ENCODE measurements at regions not wholly inside any gene's neighbourhood (a gene's known extent, or its start where the extent isn't known, plus 50 kb on each side); places are given as distances from the start of the nearest gene placed in this dataset.

DNA sequence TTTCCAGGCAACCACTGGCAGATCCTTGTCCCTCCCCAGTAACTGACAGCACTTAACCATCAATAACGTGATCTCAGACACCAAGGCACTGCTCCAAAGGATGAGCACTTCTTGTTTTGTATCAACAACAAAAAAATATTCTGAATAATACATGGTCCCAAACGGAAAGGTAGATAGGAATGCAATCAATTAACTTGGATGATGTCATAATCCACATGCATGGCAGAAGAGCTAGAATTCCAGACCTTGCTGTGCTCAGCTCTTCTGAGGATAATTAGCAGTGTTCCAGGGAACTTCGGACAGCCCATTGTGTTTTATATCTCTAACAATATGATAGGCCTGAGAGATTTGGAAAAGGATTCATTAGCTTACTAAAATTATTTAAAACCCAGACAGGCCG is 288.4 kb upstream of the PCSK5 start:
- Mint-ChIP-seq H3K9me3 (no peaks in the 10 kb centered on the region), H3K36me3 (no peaks in the 10 kb centered on the region), H3K4me1 (no peaks in the 10 kb centered on the region), H3K4me3 (no peak overlapping the region), H3K27ac (no peak overlapping the region), H3K27me3 (no peaks in the 10 kb centered on the region)
- Histone ChIP-seq H3K27me3 (ENCODE audit: insufficient read depth, low read length, poor library complexity, severe bottlenecking) (no peaks in the 10 kb centered on the region), H3K27ac (ENCODE audit: low read depth, low read length) (no peak overlapping the region), H3K36me3 (ENCODE audit: insufficient read depth, low read length) (no peaks in the 10 kb centered on the region), H3K4me1 (ENCODE audit: insufficient read depth, low read length) (no peaks in the 10 kb centered on the region), H3K4me3 (ENCODE audit: low read length) (no peak overlapping the region), H3K9me3 (ENCODE audit: low read length) (no peaks in the 10 kb centered on the region)
- POLR2A ChIA-PET: no interaction called here
- DNase-seq: no peak
- CTCF ChIA-PET: no interaction called here

DNA sequence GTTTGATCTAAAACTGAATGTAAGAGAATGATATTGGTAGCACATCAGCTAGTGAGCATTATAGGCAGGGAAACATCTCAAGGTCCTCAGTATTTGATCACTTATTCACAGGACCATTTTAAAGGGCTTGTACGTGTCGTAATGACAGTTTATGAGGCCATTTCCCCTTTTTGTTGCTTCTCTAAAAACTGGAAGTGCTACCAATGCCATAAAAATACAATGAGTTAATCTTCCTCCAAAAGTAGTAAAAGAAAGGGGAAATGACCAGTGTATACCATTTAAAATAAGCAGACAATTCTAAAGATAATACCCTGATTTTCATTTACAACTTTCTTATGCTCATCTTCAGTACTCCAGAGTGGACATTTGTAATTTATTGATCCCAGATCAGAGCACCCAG is 285.8 kb upstream of the PCSK5 start:
- no peaks in the 10 kb centered on the region for H3K36me3 ChIP-seq (ENCODE audit: insufficient read depth, low read length)
- Mint-ChIP-seq H3K27me3 (no peaks in the 10 kb centered on the region), H3K9me3 (no peaks in the 10 kb centered on the region), H3K4me3 (no peak overlapping the region), H3K4me1 (no peaks in the 10 kb centered on the region), H3K27ac (no peak overlapping the region), H3K36me3 (no peaks in the 10 kb centered on the region)
- H3K27ac ChIP-seq (ENCODE audit: low read depth, low read length): no peak overlapping the region
- ChIA-PET CTCF (no interaction called here), POLR2A (no interaction called here)
- no peaks in the 10 kb centered on the region for H3K4me1 ChIP-seq (ENCODE audit: insufficient read depth, low read length)
- H3K9me3 ChIP-seq (ENCODE audit: low read length): no peaks in the 10 kb centered on the region
- no peak for DNase-seq
- H3K27me3 ChIP-seq (ENCODE audit: insufficient read depth, low read length, poor library complexity, severe bottlenecking): no peaks in the 10 kb centered on the region
- H3K4me3 ChIP-seq (ENCODE audit: low read length): no peak overlapping the region

DNA sequence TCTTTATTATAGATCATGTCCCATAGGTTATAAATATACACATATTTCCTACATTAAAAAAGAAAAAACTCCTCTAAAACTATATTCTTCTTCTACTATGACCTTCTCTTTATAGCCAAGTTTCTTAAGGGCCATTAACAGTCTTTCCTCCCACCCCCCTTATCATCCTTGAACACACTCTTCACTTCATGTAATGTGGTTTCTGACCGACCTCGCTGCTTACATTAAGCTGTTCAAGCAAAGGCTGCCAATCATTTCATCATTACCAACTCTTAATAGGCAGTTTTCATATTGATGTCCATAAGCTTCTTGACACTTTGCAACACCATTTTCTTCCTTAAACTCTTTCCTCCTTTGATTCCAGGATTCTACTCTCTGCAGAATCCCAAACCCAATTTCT is 283.0 kb upstream of the PCSK5 start:
- H3K4me1 Mint-ChIP-seq: no peaks in the 10 kb centered on the region

GRCh38 chr9:75609401-75609800 is 281.1 kb upstream of the PCSK5 start:
- peaks cover 0 to 2% (median 0%) of the 10 kb centered on the region in 5 donors for H3K9me3 Mint-ChIP-seq
- no peaks in the 10 kb centered on the region for H3K27me3 Mint-ChIP-seq
- Histone ChIP-seq H3K4me1 (ENCODE audit: insufficient read depth, low read length) (no peaks in the 10 kb centered on the region), H3K4me3 (ENCODE audit: low read length) (no peak overlapping the region), H3K9me3 (ENCODE audit: low read length) (no peaks in the 10 kb centered on the region), H3K27ac (ENCODE audit: low read depth, low read length) (no peak overlapping the region), H3K36me3 (ENCODE audit: insufficient read depth, low read length) (no peaks in the 10 kb centered on the region), H3K27me3 (ENCODE audit: insufficient read depth, low read length, poor library complexity, severe bottlenecking) (no peaks in the 10 kb centered on the region)
- H3K4me1 Mint-ChIP-seq: no peaks in the 10 kb centered on the region
- H3K27ac Mint-ChIP-seq: no peak overlapping the region
- ChIA-PET CTCF (no interaction called here), POLR2A (no interaction called here)
- DNase-seq: no peak
- no peaks in the 10 kb centered on the region for H3K36me3 Mint-ChIP-seq
- no peak overlapping the region for H3K4me3 Mint-ChIP-seq

More for the DNA sequence above, 283.0 kb upstream of the PCSK5 start:
- H3K27me3 ChIP-seq (ENCODE audit: insufficient read depth, low read length, poor library complexity, severe bottlenecking): no peaks in the 10 kb centered on the region
- no peak overlapping the region for H3K4me3 ChIP-seq (ENCODE audit: low read length)
- Mint-ChIP-seq H3K27me3 (no peaks in the 10 kb centered on the region), H3K4me3 (no peak overlapping the region), H3K9me3 (peaks cover 0 to 2% (median 0%) of the 10 kb centered on the region in 5 donors), H3K36me3 (no peaks in the 10 kb centered on the region), H3K27ac (no peak overlapping the region)
- no peak for DNase-seq
- no peaks in the 10 kb centered on the region for H3K9me3 ChIP-seq (ENCODE audit: low read length)
- POLR2A ChIA-PET: no interaction called here
- no peak overlapping the region for H3K27ac ChIP-seq (ENCODE audit: low read depth, low read length)
- CTCF ChIA-PET: no interaction called here
- H3K36me3 ChIP-seq (ENCODE audit: insufficient read depth, low read length): no peaks in the 10 kb centered on the region
- no peaks in the 10 kb centered on the region for H3K4me1 ChIP-seq (ENCODE audit: insufficient read depth, low read length)

DNA sequence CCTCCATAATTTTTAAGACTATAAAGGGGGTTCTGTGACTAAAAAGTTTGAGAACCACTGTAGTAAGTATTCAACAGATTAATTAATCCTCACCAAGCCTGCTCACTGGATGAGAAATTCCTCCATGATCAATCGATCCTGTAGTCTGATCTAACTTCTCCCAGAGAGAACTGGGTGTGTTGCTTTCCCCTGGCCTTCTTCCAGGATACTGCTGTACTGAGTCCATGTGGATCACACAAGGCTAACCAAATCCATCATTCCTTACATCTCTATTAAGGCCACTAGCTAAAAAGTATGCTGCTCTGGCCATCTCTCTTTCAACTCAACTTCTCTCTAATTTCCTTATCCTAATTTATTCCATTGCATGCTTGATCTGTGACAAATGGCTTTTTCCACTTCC is 280.2 kb upstream of the PCSK5 start:
- no peaks in the 10 kb centered on the region for H3K4me1 ChIP-seq (ENCODE audit: insufficient read depth, low read length)
- Mint-ChIP-seq H3K36me3 (no peaks in the 10 kb centered on the region), H3K9me3 (peaks cover 0 to 2% (median 0%) of the 10 kb centered on the region in 5 donors), H3K4me3 (no peak overlapping the region), H3K27ac (no peak overlapping the region), H3K27me3 (no peaks in the 10 kb centered on the region), H3K4me1 (no peaks in the 10 kb centered on the region)
- no peaks in the 10 kb centered on the region for H3K27me3 ChIP-seq (ENCODE audit: insufficient read depth, low read length, poor library complexity, severe bottlenecking)
- H3K36me3 ChIP-seq (ENCODE audit: insufficient read depth, low read length): no peaks in the 10 kb centered on the region
- ChIA-PET POLR2A (no interaction called here), CTCF (no interaction called here)
- no peak overlapping the region for H3K4me3 ChIP-seq (ENCODE audit: low read length)
- no peak overlapping the region for H3K27ac ChIP-seq (ENCODE audit: low read depth, low read length)
- H3K9me3 ChIP-seq (ENCODE audit: low read length): no peaks in the 10 kb centered on the region
- no peak for DNase-seq

DNA sequence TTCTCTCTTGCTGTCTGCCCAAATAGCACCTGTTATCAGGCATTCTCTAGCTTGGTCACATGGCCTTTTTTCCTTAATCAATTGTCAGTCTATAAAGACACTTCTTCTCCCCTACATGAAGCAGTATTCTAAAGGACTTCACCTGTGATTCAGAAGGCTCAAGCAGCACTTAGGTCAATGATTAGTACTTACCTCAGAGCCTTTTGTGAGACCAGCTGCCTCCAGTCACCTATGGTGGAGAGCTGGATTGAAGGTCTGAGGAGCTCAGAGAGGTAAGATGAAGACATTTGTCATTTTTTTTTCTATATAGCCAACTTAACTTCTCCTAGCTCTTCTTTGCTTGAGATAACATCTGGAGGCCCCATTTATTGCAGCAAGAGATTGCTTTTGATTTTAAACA is 278.3 kb upstream of the PCSK5 start:
- H3K27me3 Mint-ChIP-seq: peaks cover 0 to 3% of the 10 kb centered on the region in 2 donors

GRCh38 chr9:75612754-75613153 is 277.7 kb upstream of the PCSK5 start:
- no peak for DNase-seq
- H3K4me3 Mint-ChIP-seq: no peak overlapping the region
- Histone ChIP-seq H3K27ac (ENCODE audit: low read depth, low read length) (no peak overlapping the region), H3K4me1 (ENCODE audit: insufficient read depth, low read length) (no peaks in the 10 kb centered on the region), H3K36me3 (ENCODE audit: insufficient read depth, low read length) (no peaks in the 10 kb centered on the region), H3K4me3 (ENCODE audit: low read length) (no peak overlapping the region), H3K27me3 (ENCODE audit: insufficient read depth, low read length, poor library complexity, severe bottlenecking) (no peaks in the 10 kb centered on the region), H3K9me3 (ENCODE audit: low read length) (no peaks in the 10 kb centered on the region)
- ChIA-PET POLR2A (no interaction called here), CTCF (interaction anchor here (0.7 kb wide), 1 partner anchor 158 kb away, joined by 3 read pairs; no protein-coding TSS in a partner anchor)
- peaks cover 0 to 3% (median 2%) of the 10 kb centered on the region in 5 donors for H3K9me3 Mint-ChIP-seq
- H3K27ac Mint-ChIP-seq: no peak overlapping the region
- H3K36me3 Mint-ChIP-seq: no peaks in the 10 kb centered on the region
- H3K27me3 Mint-ChIP-seq: peaks cover 0 to 4% of the 10 kb centered on the region in 2 donors
- H3K4me1 Mint-ChIP-seq: no peaks in the 10 kb centered on the region

More for the DNA sequence above, 278.3 kb upstream of the PCSK5 start:
- no peaks in the 10 kb centered on the region for H3K9me3 ChIP-seq (ENCODE audit: low read length)
- no peaks in the 10 kb centered on the region for H3K27me3 ChIP-seq (ENCODE audit: insufficient read depth, low read length, poor library complexity, severe bottlenecking)
- no peaks in the 10 kb centered on the region for H3K36me3 ChIP-seq (ENCODE audit: insufficient read depth, low read length)
- Mint-ChIP-seq H3K27ac (no peak overlapping the region), H3K4me3 (no peak overlapping the region), H3K4me1 (no peaks in the 10 kb centered on the region), H3K9me3 (peaks cover 0 to 3% (median 2%) of the 10 kb centered on the region in 5 donors), H3K36me3 (no peaks in the 10 kb centered on the region)
- CTCF ChIA-PET: no interaction called here
- H3K27ac ChIP-seq (ENCODE audit: low read depth, low read length): no peak overlapping the region
- H3K4me3 ChIP-seq (ENCODE audit: low read length): no peak overlapping the region
- DNase-seq: no peak
- no peaks in the 10 kb centered on the region for H3K4me1 ChIP-seq (ENCODE audit: insufficient read depth, low read length)
- POLR2A ChIA-PET: no interaction called here

GRCh38 chr9:75615284-75615683 is 275.2 kb upstream of the PCSK5 start:
- Mint-ChIP-seq H3K36me3 (no peaks in the 10 kb centered on the region), H3K27me3 (peaks cover 0 to 4% of the 10 kb centered on the region in 2 donors), H3K4me1 (no peaks in the 10 kb centered on the region), H3K4me3 (no peak overlapping the region), H3K9me3 (peaks cover 0 to 3% (median 2%) of the 10 kb centered on the region in 5 donors), H3K27ac (no peak overlapping the region)
- Histone ChIP-seq H3K4me1 (ENCODE audit: insufficient read depth, low read length) (no peaks in the 10 kb centered on the region), H3K27me3 (ENCODE audit: insufficient read depth, low read length, poor library complexity, severe bottlenecking) (no peaks in the 10 kb centered on the region), H3K4me3 (ENCODE audit: low read length) (no peak overlapping the region), H3K27ac (ENCODE audit: low read depth, low read length) (no peak overlapping the region), H3K36me3 (ENCODE audit: insufficient read depth, low read length) (no peaks in the 10 kb centered on the region), H3K9me3 (ENCODE audit: low read length) (no peaks in the 10 kb centered on the region)
- ChIA-PET CTCF (no interaction called here), POLR2A (no interaction called here)
- no peak for DNase-seq

- no peak overlapping the region for H3K27ac ChIP-seq (ENCODE audit: low read depth, low read length)
- peaks cover 0 to 3% (median 0%) of the 10 kb centered on the region in 5 donors for H3K9me3 Mint-ChIP-seq
- H3K27me3 Mint-ChIP-seq: peaks cover 0 to 4% of the 10 kb centered on the region in 2 donors
- H3K4me1 ChIP-seq (ENCODE audit: insufficient read depth, low read length): no peaks in the 10 kb centered on the region
- no peak overlapping the region for H3K4me3 ChIP-seq (ENCODE audit: low read length)
- H3K4me1 Mint-ChIP-seq: no peaks in the 10 kb centered on the region
- no peaks in the 10 kb centered on the region for H3K9me3 ChIP-seq (ENCODE audit: low read length)
- no peaks in the 10 kb centered on the region for H3K36me3 Mint-ChIP-seq
- no peak for DNase-seq
- no peaks in the 10 kb centered on the region for H3K36me3 ChIP-seq (ENCODE audit: insufficient read depth, low read length)
- ChIA-PET CTCF (no interaction called here), POLR2A (no interaction called here)
- H3K27ac Mint-ChIP-seq: no peak overlapping the region
- no peaks in the 10 kb centered on the region for H3K27me3 ChIP-seq (ENCODE audit: insufficient read depth, low read length, poor library complexity, severe bottlenecking)
- no peak overlapping the region for H3K4me3 Mint-ChIP-seq
Observed at GRCh38 chr9:75616052-75616451, 274.4 kb upstream of the PCSK5 start.
